A673 (cell line): ENCODE measurements at regions not wholly inside any gene's neighbourhood (a gene's known extent, or its start where the extent isn't known, plus 50 kb on each side); places are given as distances from the start of the nearest gene placed in this dataset.

Source experiments
- CTCF ChIP-seq: fragments of 300-800, 200-600 bp; sonication (generic); conservative IDR thresholded peaks from 2 replicates; pipeline ENCODE4 v1.5.1; 2017; ENCODE audit warnings: low read depth, mild to moderate bottlenecking, antibody characterized with exemption, low read length, moderate library complexity, mixed read lengths
- EZH2 ChIP-seq: fragments of 200-600 bp; sonication (generic); IDR thresholded peaks from 2 replicates; pipeline ENCODE4 v1.6.1; 2017; ENCODE audit warnings: borderline replicate concordance, low read depth, mild to moderate bottlenecking, mixed read lengths, antibody characterized with exemption, low read length; ENCODE audit not compliant: poor library complexity, severe bottlenecking

- TF ChIP-seq CTCF (no peak), EZH2 (no peak)
These were observed 74.9 kb upstream of the GAREM1 start for GRCh38 chr18:32545631-32546030.
